GM18520 (cell line): ENCODE measurements at regions not wholly inside any gene's neighbourhood (a gene's known extent, or its start where the extent isn't known, plus 50 kb on each side); places are given as distances from the start of the nearest gene placed in this dataset.

ENCODE experiments used
- ATAC-seq: cut with Tn5 transposase; IDR thresholded peaks from one replicate; pipeline ENCODE4 v1.9.1; 2021; ENCODE audit not compliant: unreplicated experiment

- ATAC-seq: no peak
Observed at GRCh38 chr14:44029933-44030332, 477.1 kb downstream of the FSCB start.

DNA sequence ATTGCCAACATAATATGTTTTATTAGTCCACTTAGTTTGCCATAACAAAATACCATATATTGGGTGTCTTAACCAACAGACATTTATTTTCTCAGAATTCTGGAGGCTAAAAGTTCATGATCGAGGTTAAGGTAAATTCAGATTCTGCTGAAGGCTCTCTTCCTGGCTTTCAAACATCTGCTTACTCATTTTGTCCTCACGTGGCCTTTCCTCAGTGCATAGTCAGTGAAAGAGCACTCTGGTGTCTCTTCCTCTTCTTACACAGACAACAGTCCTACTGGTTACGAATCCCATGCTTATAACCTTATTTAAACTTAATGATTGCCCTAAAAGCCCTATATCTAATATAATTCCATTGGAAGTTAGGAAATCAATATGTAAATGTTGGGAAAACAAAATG, 479.7 kb downstream of the FSCB start:
- no peak for ATAC-seq

DNA sequence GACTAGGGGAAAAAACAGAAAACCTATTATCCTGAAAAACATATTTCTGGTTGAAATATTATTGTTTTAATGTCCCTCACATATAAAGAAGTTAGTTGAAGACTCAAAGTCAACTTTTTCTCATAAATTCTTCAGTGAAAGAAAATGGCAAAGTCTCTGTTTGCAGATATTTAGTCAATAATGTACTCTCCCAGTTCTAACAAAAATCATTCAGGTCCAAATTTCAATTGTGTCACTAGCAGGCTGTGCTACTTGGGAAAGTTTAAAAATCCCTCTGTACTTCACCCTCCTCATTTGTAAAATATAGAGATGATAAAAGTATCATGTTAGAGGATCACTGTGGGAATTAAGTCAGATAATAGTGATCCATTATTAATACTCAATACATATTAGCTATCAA, 496.5 kb downstream of the FSCB start:
- ATAC-seq: no peak

DNA sequence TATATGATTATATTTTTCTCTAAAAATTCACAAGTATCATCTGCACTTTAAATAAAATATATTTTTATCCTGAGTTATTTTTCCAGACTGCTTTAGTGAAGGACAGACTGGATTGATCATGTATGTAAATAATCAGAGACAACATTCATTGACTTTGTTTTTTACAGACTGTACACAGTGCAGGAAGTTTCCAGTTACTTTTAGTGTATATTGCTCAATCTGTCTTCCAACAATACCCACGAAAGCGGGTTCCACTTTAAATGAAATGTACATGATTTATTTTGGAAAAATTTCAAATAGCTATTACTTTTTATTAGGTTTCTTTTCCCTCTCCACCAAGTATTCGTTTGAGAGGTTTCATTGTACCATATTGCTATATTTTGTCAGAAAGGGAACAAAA, 497.0 kb downstream of the FSCB start:
- no peak for ATAC-seq

- no peak for ATAC-seq
Observed at GRCh38 chr14:44009642-44010041, 497.4 kb downstream of the FSCB start.

GRCh38 chr14:43988989-43989388, 518.1 kb downstream of the FSCB start:
- no peak for ATAC-seq

DNA sequence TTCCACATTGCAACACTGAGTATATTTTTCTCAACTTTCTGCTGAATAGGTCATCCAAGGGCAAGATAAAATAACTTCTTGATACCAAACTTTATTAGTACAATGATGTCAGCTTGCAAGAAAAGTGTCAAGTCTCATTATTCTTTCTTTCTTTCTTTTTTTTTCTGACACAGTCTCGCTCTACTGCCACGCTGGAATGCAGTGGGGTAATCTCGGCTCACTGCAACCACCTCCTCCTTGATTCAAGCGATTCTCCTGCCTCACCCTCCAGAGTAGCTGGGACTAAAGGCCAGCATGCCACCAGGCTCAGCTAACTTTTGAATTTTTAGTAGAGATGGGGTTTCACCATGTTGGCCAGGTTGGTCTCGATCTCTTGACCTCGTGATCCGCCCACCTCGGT, 523.4 kb downstream of the FSCB start:
- ATAC-seq: no peak

DNA sequence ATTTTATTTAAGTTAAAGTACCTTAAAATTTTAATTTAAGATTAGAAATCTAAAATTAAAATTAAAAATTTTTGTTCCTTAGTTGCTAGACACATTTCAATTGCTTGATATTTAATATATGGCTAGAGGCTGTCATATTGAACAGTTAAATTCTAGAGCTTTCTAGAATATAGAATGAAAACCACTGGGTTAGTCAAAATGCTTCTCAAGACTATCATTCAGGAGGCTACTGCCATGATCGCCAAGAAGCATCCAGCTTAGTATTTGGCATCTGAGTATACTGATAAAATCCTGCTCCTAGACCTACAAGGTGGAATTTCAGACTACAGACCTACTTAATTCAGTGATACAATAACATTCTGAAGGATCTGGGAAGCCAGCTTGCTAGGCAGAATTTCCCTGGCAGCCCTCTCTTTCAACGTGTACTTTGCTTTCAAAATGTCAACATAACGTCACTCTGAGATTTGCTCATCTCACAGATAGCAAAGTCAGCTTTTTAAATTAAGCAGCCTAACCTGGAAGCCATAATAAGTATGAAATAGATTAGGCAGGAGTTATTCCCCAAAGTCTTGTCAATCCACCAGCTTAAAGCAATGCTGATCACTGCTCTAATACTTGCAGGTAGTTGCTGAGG, 525.8 kb downstream of the FSCB start:
- no peak for ATAC-seq

- no peak for ATAC-seq
Observed at GRCh38 chr14:43956741-43957140, 550.3 kb downstream of the FSCB start.

DNA sequence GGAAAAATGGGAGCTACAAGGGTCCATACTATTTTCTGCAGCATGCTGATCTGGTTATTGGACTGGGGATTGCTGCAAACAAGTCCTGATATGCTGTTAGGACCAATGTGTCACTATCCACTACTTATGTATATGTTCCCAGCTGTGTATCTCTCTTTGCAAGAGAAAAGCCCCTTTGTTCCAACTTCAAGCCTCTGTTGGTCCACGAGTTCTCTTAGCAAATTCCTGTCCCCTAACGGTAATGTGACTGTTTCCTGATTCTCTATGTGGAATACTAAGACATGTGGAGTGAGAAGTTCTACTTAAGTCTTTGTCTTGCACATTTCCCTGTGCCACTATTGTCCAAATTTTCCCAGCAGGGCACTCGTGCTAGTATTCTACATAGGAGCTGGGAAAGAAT, 557.7 kb downstream of the FSCB start:
- no peak for ATAC-seq

DNA sequence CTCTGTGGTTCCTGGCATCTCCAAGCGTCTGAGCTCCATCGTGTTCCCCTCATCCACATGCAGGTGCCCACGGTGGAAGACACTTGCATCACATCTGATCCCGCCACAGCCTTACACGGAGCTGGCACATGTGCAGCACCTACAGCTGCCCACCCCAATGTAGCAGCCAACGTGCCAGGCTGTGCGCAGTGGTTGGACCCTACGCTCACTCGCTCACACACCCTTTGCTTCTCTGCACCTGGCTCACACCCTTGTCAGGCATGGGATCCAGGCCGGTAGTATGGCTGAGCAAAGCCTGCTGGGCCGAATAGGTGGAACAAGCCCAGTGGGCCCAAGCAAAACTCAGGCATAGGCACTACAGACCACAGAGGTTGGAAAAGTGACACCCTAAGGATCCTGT, 567.2 kb downstream of the FSCB start:
- ATAC-seq: no peak

DNA sequence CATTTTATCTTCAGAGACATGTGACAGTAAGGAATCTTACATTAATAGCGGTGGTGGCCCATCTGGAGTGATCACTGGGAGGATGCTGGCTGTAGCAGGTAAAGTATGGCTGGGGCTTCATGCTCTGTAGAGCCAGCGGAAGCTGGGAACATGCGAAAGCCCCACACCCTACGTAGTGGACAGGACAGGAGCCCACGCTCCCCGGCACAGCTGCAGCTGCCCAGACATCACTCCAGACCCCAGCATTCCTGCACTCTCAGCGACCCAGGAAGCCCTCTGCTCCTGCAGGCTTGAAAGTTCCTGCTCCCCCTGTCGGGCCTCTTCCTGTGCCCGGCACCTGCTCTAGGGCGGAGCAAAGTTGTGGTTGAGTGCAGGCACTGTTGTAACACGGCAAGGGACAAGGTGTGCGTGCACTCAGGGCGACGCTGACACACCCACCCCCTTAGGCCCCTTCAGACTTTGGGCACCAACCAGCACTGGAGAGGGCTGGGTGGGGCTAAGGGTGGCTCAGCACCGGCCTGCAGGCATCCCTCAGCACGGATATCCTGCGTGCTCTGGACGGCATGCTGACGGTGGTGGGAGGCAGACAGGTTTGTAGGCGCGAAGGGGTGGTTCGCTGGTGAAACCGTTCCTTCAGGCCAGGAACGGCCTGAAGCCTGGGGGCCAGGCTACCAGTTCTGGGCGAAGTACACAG, 568.3 kb downstream of the FSCB start:
- ATAC-seq: no peak

GRCh38 chr14:43937001-43937400, 570.1 kb downstream of the FSCB start:
- no peak for ATAC-seq

DNA sequence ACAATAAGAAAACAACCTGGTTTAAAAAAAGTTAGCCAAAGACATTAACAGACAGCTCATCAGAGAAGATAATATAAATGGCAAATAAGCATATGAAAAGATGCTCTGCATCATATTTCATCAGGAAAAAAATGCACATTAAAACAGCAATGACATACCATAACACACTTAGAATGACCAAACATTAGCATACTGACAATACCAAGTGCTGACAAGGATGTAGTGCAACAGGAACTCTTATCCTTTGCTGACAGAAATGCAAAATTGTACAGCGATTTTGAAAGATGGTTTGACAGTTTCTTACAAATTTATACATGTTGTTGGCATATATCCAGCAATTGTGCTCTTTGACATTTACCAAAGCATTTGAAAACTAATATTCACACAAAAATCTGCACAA, 573.0 kb downstream of the FSCB start:
- no peak for ATAC-seq

- ATAC-seq: no peak
Observed at GRCh38 chr14:43914041-43914693, 592.9 kb downstream of the FSCB start.

DNA sequence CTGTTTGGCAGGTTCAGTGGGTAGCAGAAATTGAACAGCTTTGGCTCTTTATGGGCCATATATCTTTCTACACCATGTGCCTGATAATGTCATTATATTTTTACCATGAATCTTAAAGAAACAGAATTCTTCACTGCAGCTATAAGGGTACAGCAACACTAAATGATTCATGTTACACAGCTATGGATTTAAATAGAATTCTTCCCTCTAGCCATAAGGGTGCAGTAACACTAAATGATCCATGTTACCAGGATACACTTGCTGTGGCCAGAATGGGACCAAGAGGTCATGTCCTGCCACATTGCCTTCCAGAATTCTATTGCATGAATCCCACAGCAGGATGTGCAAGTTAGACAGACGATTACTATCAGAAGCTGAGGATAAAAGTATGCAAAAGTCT, 603.9 kb downstream of the FSCB start:
- ATAC-seq: no peak

GRCh38 chr14:43901911-43902673, 605.0 kb downstream of the FSCB start:
- ATAC-seq: no peak

DNA sequence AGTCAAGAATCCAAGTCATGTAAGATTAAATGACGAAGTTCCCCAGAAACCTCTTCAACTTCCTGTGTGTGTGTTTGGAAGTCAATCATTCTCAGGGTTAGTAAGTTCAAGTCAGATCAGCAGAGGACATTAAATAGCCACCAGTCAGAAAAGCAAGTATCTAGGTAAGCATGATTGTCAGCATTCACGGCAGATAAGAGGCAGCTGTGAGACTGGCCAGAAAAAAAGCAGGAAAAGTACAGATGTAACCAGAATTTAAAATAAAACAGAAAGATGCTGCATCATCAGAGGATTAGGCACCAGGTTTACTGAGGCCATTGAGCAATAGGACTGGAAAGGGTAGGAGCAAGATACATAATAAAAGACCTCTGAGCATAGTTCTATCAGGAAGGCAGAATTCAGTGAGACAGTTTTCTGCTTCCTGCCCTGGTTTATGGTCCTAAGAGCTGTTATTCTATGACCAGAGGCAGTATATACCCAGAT, 606.9 kb downstream of the FSCB start:
- no peak for ATAC-seq

- no peak for ATAC-seq
Observed at GRCh38 chr14:43898687-43899086, 608.4 kb downstream of the FSCB start.

- ATAC-seq: no peak
Observed at GRCh38 chr14:43896044-43896443, 611.0 kb downstream of the FSCB start.

GRCh38 chr14:43894534-43894933, 612.5 kb downstream of the FSCB start:
- ATAC-seq: no peak

DNA sequence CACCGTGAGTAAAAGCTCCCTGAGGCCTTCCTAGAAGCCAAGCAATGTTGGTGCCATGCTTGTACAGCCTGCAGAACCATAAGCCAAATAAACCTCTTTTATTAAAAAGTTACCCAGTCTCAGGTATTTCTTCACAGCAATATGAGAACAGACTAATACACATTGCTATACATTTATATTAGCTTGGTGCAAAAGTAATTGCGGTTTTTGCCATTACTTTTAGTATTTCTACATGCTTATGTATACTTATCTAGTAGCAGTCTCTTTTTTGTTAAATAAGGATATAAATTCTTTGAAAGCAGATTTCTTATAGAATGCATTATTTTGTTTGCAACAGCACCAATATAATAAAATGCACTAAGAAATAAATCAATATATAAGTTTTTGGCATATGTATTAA, 619.6 kb downstream of the FSCB start:
- no peak for ATAC-seq
